NCI-H446 (cell line): ENCODE measurements at regions not wholly inside any gene's neighbourhood (a gene's known extent, or its start where the extent isn't known, plus 50 kb on each side); places are given as distances from the start of the nearest gene placed in this dataset.
"Not testable (repeated sequence)": the region's sequence is repeated elsewhere in the genome, so short reads cannot be mapped to it uniquely, and the experiment has no call there.

Experiments
- DNase-seq, 2 experiments: peaks; one replicate each; lab custom pipeline; 2025; lab: John Stamatoyannopoulos, UW

GRCh38 chr5:96319981-96320739, 112.9 kb downstream of the PCSK1 start:
- DNase-seq: not testable (repeated sequence)

- DNase-seq: no peak
Measured at GRCh38 chr5:96318569-96319110, 114.4 kb downstream of the PCSK1 start.

GRCh38 chr5:96317945-96318344, 115.1 kb downstream of the PCSK1 start:
- no peak for DNase-seq

- DNase-seq: no peak
Measured at GRCh38 chr5:96316487-96316886, 116.6 kb downstream of the PCSK1 start.

GRCh38 chr5:96316017-96316416, 117.0 kb downstream of the PCSK1 start:
- no peak for DNase-seq

GRCh38 chr5:96315431-96315830, 117.6 kb downstream of the PCSK1 start:
- no peak for DNase-seq

GRCh38 chr5:96312383-96312782, 120.7 kb downstream of the PCSK1 start:
- DNase-seq: no peak

- DNase-seq: not testable (repeated sequence)
Measured at GRCh38 chr5:96307047-96307446, 126.0 kb downstream of the PCSK1 start.

GRCh38 chr5:96302174-96302738, 130.8 kb downstream of the PCSK1 start:
- no peak for DNase-seq

GRCh38 chr5:96300976-96301375, 132.1 kb downstream of the PCSK1 start:
- DNase-seq: no peak

GRCh38 chr5:96297867-96298266, 135.2 kb downstream of the PCSK1 start:
- DNase-seq: no peak

- no peak for DNase-seq
Measured at GRCh38 chr5:96297290-96297689, 135.8 kb downstream of the PCSK1 start.

- DNase-seq: no peak
Measured at GRCh38 chr5:96294884-96295202, 138.2 kb downstream of the PCSK1 start.

- DNase-seq: no peak
Measured at GRCh38 chr5:96293966-96294883, 138.8 kb downstream of the PCSK1 start.

GRCh38 chr5:96292582-96293247, 140.3 kb downstream of the PCSK1 start:
- no peak for DNase-seq

GRCh38 chr5:96289287-96289686, 143.8 kb downstream of the PCSK1 start:
- DNase-seq: not testable (repeated sequence)

GRCh38 chr5:96288845-96289185, 144.2 kb downstream of the PCSK1 start:
- no peak for DNase-seq

- DNase-seq: no peak
Measured at GRCh38 chr5:96288166-96288844, 144.7 kb downstream of the PCSK1 start.

- DNase-seq: no peak
Measured at GRCh38 chr5:96287136-96287535, 145.9 kb downstream of the PCSK1 start.

GRCh38 chr5:96285823-96286222, 147.2 kb downstream of the PCSK1 start:
- DNase-seq: no peak

GRCh38 chr5:96284727-96285389, 148.2 kb downstream of the PCSK1 start:
- no peak for DNase-seq
